Transverse colon (tissue), 4 donors: ENCODE measurements at regions not wholly inside any gene's neighbourhood (a gene's known extent, or its start where the extent isn't known, plus 50 kb on each side); places are given as distances from the start of the nearest gene placed in this dataset.

Experiments
- DNase-seq: peaks from one replicate; pipeline ENCODE4 v3.0.0-alpha.2; 2019
- H3K27ac ChIP-seq, 4 donors: fragments of 200-600 bp; sonication (generic); 2 replicates each; pipeline ENCODE4 v1.5.1; 2016 to 2018; ENCODE audit warnings: inconsistent platforms in 4 of 4
- H3K27me3 ChIP-seq: fragments of 200-600 bp; sonication (generic); 2 replicates; pipeline ENCODE4 v1.5.1; 2017; ENCODE audit warnings: inconsistent platforms
- H3K36me3 ChIP-seq, 4 donors: fragments of 200-600 bp; sonication (generic); 2 replicates each; pipeline ENCODE4 v1.5.1; 2017 to 2019; ENCODE audit warnings: inconsistent platforms in 4 of 4
- H3K4me1 ChIP-seq, 4 donors: fragments of 200-600 bp; sonication (generic); 2 replicates each; pipeline ENCODE4 v1.5.1; 2017 to 2020; ENCODE audit warnings: inconsistent platforms in 4 of 4
- H3K4me3 ChIP-seq, 4 donors: fragments of 200-600 bp; sonication (generic); 1 replicate in 1 of 4; 2 replicates in 3 of 4; pipeline versions ENCODE4 v1.5.1 to v1.6.1; 2017 to 2019; ENCODE audit warnings: inconsistent platforms in 4 of 4
- H3K9me3 ChIP-seq, 2 donors: fragments of 200-600 bp; sonication (generic); 2 replicates each; pipeline ENCODE4 v1.5.1; 2017 to 2019; ENCODE audit warnings: inconsistent platforms in 2 of 2
- EP300 ChIP-seq: sonication (generic); formaldehyde crosslinking; IDR thresholded peaks from one replicate; pipeline ENCODE4 v1.6.1; 2017; ENCODE audit warnings: antibody characterized with exemption, low read depth
- POLR2A ChIP-seq: fragments of 450-650 bp; IDR thresholded peaks from one replicate; pipeline ENCODE4 v1.6.1; 2016; ENCODE audit warnings: antibody characterized with exemption, mild to moderate bottlenecking, moderate library complexity
- POLR2AphosphoS5 ChIP-seq, 3 donors: sonication (generic); formaldehyde crosslinking; IDR thresholded peaks; one replicate each; pipeline ENCODE4 v1.6.1; 2016; ENCODE audit warnings: antibody characterized with exemption in 3 of 3
- WGBS, 2 donors: methylation state at CpG; one replicate each; pipeline ENCODE4 v1.1.5; 2018; ENCODE audit warnings: low coverage in 1 of 2; 5-methylcytosine and 5-hydroxymethylcytosine counted together
- in situ Hi-C, 4 donors: fragments of 200-750 bp; cut with MboI; loops; one replicate each; pipeline versions ENCODE4 v1.15.0 to v1.15.1; 2017; ENCODE audit warnings: low sequenced_read_pairs in 3 of 4, low pct_ligation_motif_present in 1 of 4, low pct_unique_long_range_greater_than_20kb in 1 of 4
- intact Hi-C: fragments of 100-400 bp; cut with DNase I; formaldehyde crosslinking; loops from one replicate; pipeline ENCODE4 v1.15.1; 2023; ENCODE audit warnings: low total_unique reads
- TF ChIP-seq, protein P1 (sequence below), 5 experiments: fragments of 200-600 bp in 3 of 5; fragments of 450-650 bp in 2 of 5; sonication (generic) in 3 of 5; IDR thresholded peaks; 1 replicate in 2 of 5; 2 replicates in 3 of 5; pipeline ENCODE4 v1.5.1; 2016 to 2017; ENCODE audit warnings: antibody characterized with exemption in 5 of 5, inconsistent platforms in 3 of 5, mild to moderate bottlenecking in 2 of 5, moderate library complexity in 1 of 5

DNA sequence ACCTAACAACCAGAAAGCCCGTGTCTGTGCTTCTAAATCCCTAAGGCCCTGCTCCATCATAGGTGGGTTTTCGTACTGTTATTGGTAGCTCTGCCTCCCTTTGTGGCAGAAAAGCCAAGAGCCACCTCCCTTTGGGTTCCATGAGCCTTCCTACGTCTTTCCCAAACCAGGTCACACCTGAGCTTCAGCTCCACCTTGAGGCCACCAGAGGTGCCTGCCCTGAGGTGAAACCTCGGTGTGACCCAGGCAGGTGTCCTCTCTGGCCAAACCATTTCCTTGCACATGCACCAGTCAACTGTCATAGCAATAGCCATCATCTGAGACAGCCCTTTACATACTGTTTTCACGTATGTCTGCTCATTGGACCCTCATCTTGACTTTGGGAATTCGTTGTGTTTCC, 188.0 kb upstream of the RBPJ start:
- no peaks in the 10 kb centered on the region for H3K27me3 ChIP-seq
- no peak for TF ChIP-seq POLR2A
- in situ Hi-C loops = no loop called here
- H3K36me3 ChIP-seq = no peaks in the 10 kb centered on the region
- intact Hi-C loops = no loop called here
- H3K9me3 ChIP-seq = no peaks in the 10 kb centered on the region
- H3K4me1 ChIP-seq = peaks cover 0 to 5% (median 0%) of the 10 kb centered on the region in 4 donors
- no peak for DNase-seq
- no peak overlapping the region for H3K27ac ChIP-seq
- H3K4me3 ChIP-seq = no peak overlapping the region
- WGBS, 2 donors = 80 to 87% methylated on average over 3 to 6 of the region's 6 CpGs

DNA sequence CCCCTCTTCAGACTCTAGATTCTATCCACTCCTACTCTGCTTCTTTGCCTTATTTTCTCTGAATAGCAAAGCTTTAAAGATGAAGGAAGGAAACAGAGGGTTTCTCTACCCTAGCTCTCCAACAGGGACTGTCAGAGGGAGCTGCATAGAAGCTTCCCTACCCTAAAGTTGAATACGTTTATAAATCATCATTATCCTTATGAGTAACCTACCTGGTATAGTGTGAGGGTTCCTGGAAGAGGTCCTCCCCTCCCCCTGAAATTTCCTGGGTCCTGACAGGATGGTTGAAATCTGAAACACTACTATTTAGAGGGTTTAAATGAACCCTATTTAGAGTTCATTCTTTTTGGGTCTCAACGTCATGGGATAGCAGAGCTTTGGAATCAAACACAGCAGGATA, 187.0 kb upstream of the RBPJ start:
- Histone ChIP-seq H3K36me3 (no peaks in the 10 kb centered on the region), H3K27ac (no peak overlapping the region), H3K4me1 (peaks cover 0 to 5% (median 0%) of the 10 kb centered on the region in 4 donors), H3K9me3 (no peaks in the 10 kb centered on the region), H3K27me3 (no peaks in the 10 kb centered on the region), H3K4me3 (no peak overlapping the region)
- TF ChIP-seq, protein P1, sequence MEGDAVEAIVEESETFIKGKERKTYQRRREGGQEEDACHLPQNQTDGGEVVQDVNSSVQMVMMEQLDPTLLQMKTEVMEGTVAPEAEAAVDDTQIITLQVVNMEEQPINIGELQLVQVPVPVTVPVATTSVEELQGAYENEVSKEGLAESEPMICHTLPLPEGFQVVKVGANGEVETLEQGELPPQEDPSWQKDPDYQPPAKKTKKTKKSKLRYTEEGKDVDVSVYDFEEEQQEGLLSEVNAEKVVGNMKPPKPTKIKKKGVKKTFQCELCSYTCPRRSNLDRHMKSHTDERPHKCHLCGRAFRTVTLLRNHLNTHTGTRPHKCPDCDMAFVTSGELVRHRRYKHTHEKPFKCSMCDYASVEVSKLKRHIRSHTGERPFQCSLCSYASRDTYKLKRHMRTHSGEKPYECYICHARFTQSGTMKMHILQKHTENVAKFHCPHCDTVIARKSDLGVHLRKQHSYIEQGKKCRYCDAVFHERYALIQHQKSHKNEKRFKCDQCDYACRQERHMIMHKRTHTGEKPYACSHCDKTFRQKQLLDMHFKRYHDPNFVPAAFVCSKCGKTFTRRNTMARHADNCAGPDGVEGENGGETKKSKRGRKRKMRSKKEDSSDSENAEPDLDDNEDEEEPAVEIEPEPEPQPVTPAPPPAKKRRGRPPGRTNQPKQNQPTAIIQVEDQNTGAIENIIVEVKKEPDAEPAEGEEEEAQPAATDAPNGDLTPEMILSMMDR (IDR thresholded peaks at IDR 0.05) = no peak
- TF ChIP-seq POLR2AphosphoS5 (IDR thresholded peaks at IDR 0.05) (no peak), EP300 (no peak), POLR2A (no peak)
- WGBS, 2 donors = 81 to 86% methylated on average over 2 of the region's 2 CpGs
- in situ Hi-C loops = no loop called here
- intact Hi-C loops = no loop called here
- DNase-seq = no peak

DNA sequence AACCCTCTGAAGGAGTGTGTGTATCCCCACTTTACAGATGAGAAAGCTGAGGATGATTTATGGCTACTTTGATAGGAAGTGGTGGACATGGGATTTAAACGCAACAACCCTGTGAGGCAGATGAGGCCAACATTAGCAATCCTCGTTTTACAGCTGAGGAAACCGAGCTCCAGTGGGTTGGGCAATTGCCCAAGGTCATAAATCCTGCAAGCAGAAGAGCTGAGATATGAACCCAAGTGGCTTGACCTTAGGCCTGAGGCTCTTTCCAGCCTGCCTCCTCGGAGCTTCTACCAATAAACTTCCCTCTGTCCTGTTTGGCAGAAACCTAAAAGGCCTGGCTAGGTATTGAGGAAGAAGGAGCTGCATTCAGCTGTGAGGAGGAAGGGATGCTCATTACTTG, 185.5 kb upstream of the RBPJ start:
- TF ChIP-seq POLR2AphosphoS5 (IDR thresholded peaks at IDR 0.05) (no peak), POLR2A (no peak), EP300 (no peak)
- TF ChIP-seq, protein P1 (IDR thresholded peaks at IDR 0.05) = no peak
- H3K36me3 ChIP-seq = no peaks in the 10 kb centered on the region
- H3K27ac ChIP-seq = no peak overlapping the region
- H3K27me3 ChIP-seq = no peaks in the 10 kb centered on the region
- in situ Hi-C loops (no loop called here), intact Hi-C loops (no loop called here)
- DNase-seq = no peak
- H3K4me3 ChIP-seq = no peak overlapping the region
- peaks cover 0 to 19% (median 6%) of the 10 kb centered on the region in 4 donors for H3K4me1 ChIP-seq
- H3K9me3 ChIP-seq = no peaks in the 10 kb centered on the region
- WGBS, 2 donors = 60 to 68% methylated on average over 2 to 4 of the region's 4 CpGs

DNA sequence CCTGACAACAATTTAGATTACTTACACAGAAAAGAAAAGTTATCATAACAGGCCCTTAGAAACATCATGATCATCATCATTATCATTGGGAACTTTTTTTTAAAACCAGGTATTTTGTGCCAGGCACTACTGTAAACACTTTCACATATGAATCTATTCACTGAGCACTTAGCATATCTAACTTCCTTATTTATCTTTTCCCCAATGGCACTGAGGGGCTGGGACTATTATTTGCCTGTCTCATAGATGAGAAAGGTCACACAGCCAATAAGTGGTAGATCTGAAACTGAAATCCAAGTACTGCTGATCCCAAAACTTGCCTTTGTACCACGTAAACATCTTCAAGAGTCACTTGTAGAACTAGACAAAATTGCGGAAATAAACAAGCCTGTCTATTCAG, 184.2 kb upstream of the RBPJ start:
- 84 to 86% methylated on average over 2 of the region's 2 CpGs for WGBS, 2 donors
- H3K27me3 ChIP-seq = no peaks in the 10 kb centered on the region
- TF ChIP-seq POLR2AphosphoS5 (IDR thresholded peaks at IDR 0.05) = no peak
- H3K4me1 ChIP-seq = peaks cover 5 to 32% (median 16%) of the 10 kb centered on the region in 4 donors
- DNase-seq = no peak
- H3K27ac ChIP-seq = no peak overlapping the region
- in situ Hi-C loops (no loop called here), intact Hi-C loops (no loop called here)
- no peak overlapping the region for H3K4me3 ChIP-seq
- H3K36me3 ChIP-seq = no peaks in the 10 kb centered on the region
- no peaks in the 10 kb centered on the region for H3K9me3 ChIP-seq

DNA sequence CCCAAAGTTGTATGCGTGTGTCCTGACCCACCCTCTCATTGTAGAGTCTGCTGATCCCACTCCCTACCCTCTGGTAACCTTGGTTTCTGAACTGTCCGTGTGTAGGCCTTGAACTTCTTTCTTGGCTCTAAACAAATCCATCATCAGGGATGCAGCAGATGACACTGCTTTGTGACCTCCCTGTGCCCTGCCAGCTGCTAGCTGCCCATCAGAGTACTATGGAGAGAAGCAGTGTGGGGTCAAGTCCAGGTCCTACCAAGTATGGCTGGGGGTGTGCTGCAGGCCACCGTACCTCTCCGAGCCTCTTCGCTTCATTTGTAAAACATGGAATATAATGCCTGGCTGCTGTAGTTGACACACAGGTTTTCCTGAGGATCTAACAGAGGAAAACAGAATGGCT, 183.5 kb upstream of the RBPJ start:
- peaks cover 5 to 36% (median 19%) of the 10 kb centered on the region in 4 donors for H3K4me1 ChIP-seq
- no peaks in the 10 kb centered on the region for H3K9me3 ChIP-seq
- intact Hi-C loops = no loop called here
- no peak overlapping the region for H3K4me3 ChIP-seq
- TF ChIP-seq POLR2AphosphoS5 (IDR thresholded peaks at IDR 0.05) (no peak), POLR2A (no peak), EP300 (no peak)
- TF ChIP-seq, protein P1 (IDR thresholded peaks at IDR 0.05) = no peak
- H3K27ac ChIP-seq = no peak overlapping the region
- DNase-seq = no peak
- no peaks in the 10 kb centered on the region for H3K27me3 ChIP-seq
- H3K36me3 ChIP-seq = no peaks in the 10 kb centered on the region
- 94% methylated on average over 5 of the region's 5 CpGs; no CpG with 5 or more reads in 1 of the 2 donors for WGBS, 2 donors
- in situ Hi-C loops = no loop called here
